Mucosa of rectum (tissue), 2 donors: ENCODE measurements at regions not wholly inside any gene's neighbourhood (a gene's known extent, or its start where the extent isn't known, plus 50 kb on each side); places are given as distances from the start of the nearest gene placed in this dataset.

Experiments
- H3K27ac ChIP-seq, 2 donors: one replicate each; pipeline ENCODE4 v1.7.0; 2013; ENCODE audit warnings: inconsistent platforms in 2 of 2, low read depth in 2 of 2, low read length in 2 of 2
- H3K27me3 ChIP-seq, 2 donors: one replicate each; pipeline ENCODE4 v1.7.0; 2013; ENCODE audit warnings: low read length in 2 of 2; ENCODE audit not compliant: control insufficient read depth in 2 of 2, insufficient read depth in 2 of 2
- H3K36me3 ChIP-seq, 2 donors: one replicate each; pipeline ENCODE4 v1.7.0; 2013; ENCODE audit warnings: low read length in 2 of 2; ENCODE audit not compliant: control insufficient read depth in 2 of 2, insufficient read depth in 2 of 2
- H3K4me1 ChIP-seq, 2 donors: one replicate each; pipeline ENCODE4 v1.7.0; 2013; ENCODE audit warnings: low read length in 2 of 2, mild to moderate bottlenecking in 1 of 2; ENCODE audit not compliant: control insufficient read depth in 2 of 2, insufficient read depth in 2 of 2
- H3K4me3 ChIP-seq, 2 donors: one replicate each; pipeline ENCODE4 v1.7.0; 2013; ENCODE audit warnings: low read length in 2 of 2
- H3K9ac ChIP-seq, 2 donors: one replicate each; pipeline ENCODE4 v1.7.0; 2013; ENCODE audit warnings: low read length in 2 of 2, low read depth in 1 of 2, mild to moderate bottlenecking in 1 of 2
- H3K9me3 ChIP-seq, 2 donors: one replicate each; pipeline ENCODE4 v1.7.0; 2013; ENCODE audit warnings: low read length in 2 of 2; ENCODE audit not compliant: control insufficient read depth in 2 of 2
- donor health status: healthy.
- donor health status: Normal muscosa, but diverticular disease.

DNA sequence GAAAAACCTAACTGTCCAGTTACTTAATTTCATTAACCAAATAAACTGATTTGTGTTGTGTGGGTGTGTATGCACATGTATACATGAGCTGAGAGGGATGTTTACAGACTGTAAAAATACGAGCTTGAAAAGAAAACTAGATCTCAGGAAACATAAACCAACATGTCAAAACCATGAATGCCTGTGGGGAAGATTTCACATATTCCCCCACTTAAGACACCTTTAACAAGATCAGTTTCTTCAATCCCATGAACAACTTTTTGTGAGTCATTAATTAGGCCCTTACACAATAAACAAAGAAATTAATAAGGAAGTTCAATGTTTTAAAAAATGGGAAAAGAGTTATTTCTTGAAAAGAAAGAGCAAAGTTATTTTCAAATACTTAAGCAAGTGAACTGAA is 170.8 kb downstream of the ZNF674 start:
- Histone ChIP-seq H3K27ac (no peak overlapping the region), H3K27me3 (peaks cover 0 to 2% of the 10 kb centered on the region in 2 donors), H3K9ac (no peak overlapping the region), H3K4me1 (no peaks in the 10 kb centered on the region), H3K9me3 (no peaks in the 10 kb centered on the region), H3K4me3 (no peak overlapping the region), H3K36me3 (no peaks in the 10 kb centered on the region)

DNA sequence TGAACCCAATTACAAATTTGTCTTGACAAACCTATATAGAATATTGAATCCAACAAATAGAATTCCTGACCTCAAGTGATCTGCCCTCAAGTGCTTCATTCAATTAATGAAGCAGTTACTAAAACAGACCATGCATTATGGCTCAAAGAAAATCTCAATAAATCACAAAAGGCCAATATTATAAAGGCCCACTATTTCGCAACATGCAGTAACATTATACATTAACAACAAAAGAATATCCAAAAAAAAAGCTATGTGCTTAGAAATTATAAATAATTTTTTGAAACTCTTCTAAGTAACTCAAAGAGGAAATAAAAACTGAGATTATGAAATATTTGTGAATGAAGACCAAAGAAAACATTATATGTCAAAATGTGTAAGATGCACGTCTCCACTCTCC is 177.7 kb downstream of the ZNF674 start:
- Histone ChIP-seq H3K4me3 (no peak overlapping the region), H3K9me3 (no peaks in the 10 kb centered on the region), H3K9ac (no peak overlapping the region), H3K27me3 (peaks cover 0 to 2% of the 10 kb centered on the region in 2 donors), H3K36me3 (no peaks in the 10 kb centered on the region), H3K27ac (no peak overlapping the region), H3K4me1 (no peaks in the 10 kb centered on the region)

GRCh38 chrX:46366381-46367207 is 178.6 kb downstream of the ZNF674 start:
- H3K36me3 ChIP-seq: no peaks in the 10 kb centered on the region
- H3K9me3 ChIP-seq: no peaks in the 10 kb centered on the region
- no peak overlapping the region for H3K9ac ChIP-seq
- no peak overlapping the region for H3K27ac ChIP-seq
- H3K27me3 ChIP-seq: peaks cover 0 to 2% of the 10 kb centered on the region in 2 donors
- no peaks in the 10 kb centered on the region for H3K4me1 ChIP-seq
- no peak overlapping the region for H3K4me3 ChIP-seq

- Histone ChIP-seq H3K4me3 (no peak overlapping the region), H3K9me3 (peaks cover 0 to 3% of the 10 kb centered on the region in 2 donors), H3K9ac (no peak overlapping the region), H3K27me3 (peaks cover 0 to 4% of the 10 kb centered on the region in 2 donors), H3K27ac (no peak overlapping the region), H3K4me1 (no peaks in the 10 kb centered on the region), H3K36me3 (no peaks in the 10 kb centered on the region)
Observed at GRCh38 chrX:46354481-46354880, 190.7 kb downstream of the ZNF674 start.

GRCh38 chrX:46341767-46342322 is 203.4 kb downstream of the ZNF674 start:
- Histone ChIP-seq H3K36me3 (no peaks in the 10 kb centered on the region), H3K27me3 (peaks cover 0 to 10% of the 10 kb centered on the region in 2 donors), H3K4me1 (no peaks in the 10 kb centered on the region), H3K4me3 (no peak overlapping the region), H3K27ac (no peak overlapping the region), H3K9ac (no peak overlapping the region), H3K9me3 (no peaks in the 10 kb centered on the region)

- Histone ChIP-seq H3K4me3 (no peak overlapping the region), H3K4me1 (no peaks in the 10 kb centered on the region), H3K27ac (no peak overlapping the region), H3K9me3 (no peaks in the 10 kb centered on the region), H3K27me3 (peaks cover 0 to 10% of the 10 kb centered on the region in 2 donors), H3K36me3 (no peaks in the 10 kb centered on the region), H3K9ac (no peak overlapping the region)
Observed at GRCh38 chrX:46340696-46341095, 204.5 kb downstream of the ZNF674 start.

DNA sequence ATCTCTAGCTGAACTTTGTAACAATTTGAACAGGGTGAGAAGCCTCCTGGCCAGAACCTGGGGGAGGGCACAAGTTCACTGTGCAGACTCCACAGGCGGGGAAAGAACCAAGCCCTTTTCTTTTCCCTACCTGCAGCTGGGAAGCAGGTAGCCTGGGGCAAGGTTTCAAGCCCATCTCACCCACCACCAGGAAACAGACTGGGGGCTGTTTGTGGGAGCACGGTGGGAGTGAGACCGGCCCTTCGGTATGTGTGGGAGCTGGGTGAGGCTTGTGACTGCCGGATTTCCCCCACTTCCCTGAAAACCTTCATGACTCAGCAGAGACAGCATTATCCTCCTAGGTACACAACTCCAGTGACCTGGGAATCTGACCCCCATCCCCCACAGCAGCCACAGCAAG is 211.7 kb downstream of the ZNF674 start:
- no peaks in the 10 kb centered on the region for H3K4me1 ChIP-seq
- no peaks in the 10 kb centered on the region for H3K9me3 ChIP-seq
- H3K9ac ChIP-seq: no peak overlapping the region
- H3K36me3 ChIP-seq: no peaks in the 10 kb centered on the region
- H3K27ac ChIP-seq: no peak overlapping the region
- peaks cover 0 to 7% of the 10 kb centered on the region in 2 donors for H3K27me3 ChIP-seq
- H3K4me3 ChIP-seq: no peak overlapping the region

DNA sequence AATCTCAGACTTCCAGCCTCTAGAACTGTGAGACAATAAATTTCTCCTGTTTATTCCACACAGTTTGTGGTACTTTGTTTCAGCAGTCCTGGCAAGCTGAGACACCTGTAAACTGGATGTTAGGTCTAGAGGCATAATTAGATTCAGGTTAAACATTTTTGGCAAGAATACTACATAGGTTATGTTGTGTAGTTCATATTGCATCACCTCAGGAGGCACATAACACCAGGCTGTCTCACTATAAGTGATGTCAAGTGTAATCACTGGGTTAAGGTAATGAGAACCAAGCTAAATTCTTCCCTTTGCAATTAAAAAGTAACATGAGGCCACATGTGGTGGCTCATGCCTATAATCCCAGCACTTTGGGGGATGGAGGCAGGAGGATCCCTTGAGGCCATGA is 214.2 kb downstream of the ZNF674 start:
- no peak overlapping the region for H3K9ac ChIP-seq
- H3K4me3 ChIP-seq: no peak overlapping the region
- H3K36me3 ChIP-seq: no peaks in the 10 kb centered on the region
- no peaks in the 10 kb centered on the region for H3K9me3 ChIP-seq
- peaks cover 5 to 7% of the 10 kb centered on the region in 2 donors for H3K27me3 ChIP-seq
- no peak overlapping the region for H3K27ac ChIP-seq
- peaks cover 0 to 5% of the 10 kb centered on the region in 2 donors for H3K4me1 ChIP-seq

- Histone ChIP-seq H3K27me3 (peaks cover 5 to 7% of the 10 kb centered on the region in 2 donors), H3K36me3 (no peaks in the 10 kb centered on the region), H3K4me1 (peaks cover 0 to 5% of the 10 kb centered on the region in 2 donors), H3K9me3 (no peaks in the 10 kb centered on the region), H3K27ac (no peak overlapping the region), H3K9ac (no peak overlapping the region), H3K4me3 (no peak overlapping the region)
Observed at GRCh38 chrX:46330513-46330912, 214.7 kb downstream of the ZNF674 start.

DNA sequence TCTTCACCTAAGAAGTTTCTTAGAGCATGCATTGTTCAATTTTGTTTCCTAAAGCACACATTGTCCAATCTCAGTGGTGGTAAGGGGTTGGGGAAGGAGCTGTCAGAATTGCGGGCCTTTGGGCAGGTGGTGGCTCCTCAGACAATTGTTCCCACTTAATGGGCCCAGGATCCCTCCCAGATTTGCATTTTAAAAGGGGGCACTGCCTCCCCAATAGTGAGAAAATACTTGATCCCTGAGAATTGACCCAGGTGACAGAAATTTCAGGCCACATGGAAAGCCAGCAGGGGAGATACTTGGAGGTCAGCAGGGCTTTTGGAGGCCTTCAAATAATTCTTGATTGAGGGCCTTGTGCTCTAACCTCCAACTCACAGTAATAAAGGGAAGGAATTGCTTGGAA is 217.1 kb downstream of the ZNF674 start:
- Histone ChIP-seq H3K27ac (no peak overlapping the region), H3K4me3 (no peak overlapping the region), H3K4me1 (peaks cover 0 to 5% of the 10 kb centered on the region in 2 donors), H3K36me3 (no peaks in the 10 kb centered on the region), H3K9ac (no peak overlapping the region), H3K9me3 (no peaks in the 10 kb centered on the region), H3K27me3 (peaks cover 5 to 6% of the 10 kb centered on the region in 2 donors)
